Mesothelial cell of epicardium (in vitro differentiated cells): ENCODE measurements at regions not wholly inside any gene's neighbourhood (a gene's known extent, or its start where the extent isn't known, plus 50 kb on each side); places are given as distances from the start of the nearest gene placed in this dataset.

Source experiments
- DNase-seq, 2 experiments: peaks; one replicate each; pipeline ENCODE4 v3.0.0; 2021; ENCODE audit warnings: low spot score in 2 of 2; ENCODE audit not compliant: unreplicated experiment in 2 of 2
- H3K27ac Mint-ChIP-seq: 2 replicates; pipeline ENCODE4 v1.8.0; 2021; ENCODE audit warnings: mixed read lengths
- H3K27me3 Mint-ChIP-seq: 2 replicates; pipeline ENCODE4 v1.8.0; 2021; ENCODE audit warnings: low read depth, mixed read lengths
- H3K36me3 Mint-ChIP-seq: 2 replicates; pipeline ENCODE4 v1.8.0; 2021; ENCODE audit warnings: mixed read lengths
- H3K4me1 Mint-ChIP-seq: 2 replicates; pipeline ENCODE4 v1.8.0; 2021; ENCODE audit warnings: mixed read lengths
- H3K4me3 Mint-ChIP-seq: 2 replicates; pipeline ENCODE4 v1.8.0; 2021; ENCODE audit warnings: mild to moderate bottlenecking, moderate library complexity, mixed read lengths
- H3K9me3 Mint-ChIP-seq: 2 replicates; pipeline ENCODE4 v1.8.0; 2021; ENCODE audit warnings: mixed read lengths
- TF ChIP-seq, protein P1 (sequence below): fragments of 200-600 bp; sonication (generic); IDR thresholded peaks from one replicate; pipeline ENCODE4 v1.5.0; 2021; ENCODE audit warnings: antibody characterized with exemption; ENCODE audit not compliant: unreplicated experiment

DNA sequence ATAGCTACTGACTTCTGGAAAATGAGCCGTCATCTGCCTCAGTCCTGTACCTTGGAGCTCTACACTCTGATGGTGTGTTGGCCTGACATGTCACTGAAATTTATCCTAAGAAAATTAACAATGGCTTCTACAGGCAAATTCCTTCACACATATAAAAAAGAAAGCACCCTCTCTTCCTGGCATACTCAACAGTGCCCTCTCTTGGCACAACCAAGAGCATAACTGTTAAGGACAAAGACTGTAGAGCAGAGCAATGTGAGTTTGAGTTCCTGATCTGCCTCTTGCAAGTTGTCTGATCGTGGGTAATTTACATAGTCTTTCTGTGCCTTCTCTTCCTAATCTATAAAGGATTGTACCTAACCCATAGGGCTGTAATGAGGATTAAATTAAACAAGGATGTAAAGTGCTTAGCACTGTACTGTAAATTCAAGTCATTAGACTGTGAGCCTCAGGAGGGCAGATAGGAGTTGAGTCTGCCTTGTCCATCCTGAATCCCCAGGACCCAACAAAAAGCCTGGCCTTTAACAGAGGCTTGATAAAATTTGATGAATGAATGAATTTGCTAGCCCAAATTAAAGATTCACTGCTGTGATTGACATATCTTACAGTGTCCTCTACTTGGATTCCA lies 83.5 kb downstream of the SYF2 start:
- H3K36me3 Mint-ChIP-seq = no peaks in the 10 kb centered on the region
- peaks cover 10% of the 10 kb centered on the region for H3K27me3 Mint-ChIP-seq
- no peak overlapping the region for H3K4me3 Mint-ChIP-seq
- H3K9me3 Mint-ChIP-seq = peaks cover 20% of the 10 kb centered on the region
- TF ChIP-seq, protein P1, sequence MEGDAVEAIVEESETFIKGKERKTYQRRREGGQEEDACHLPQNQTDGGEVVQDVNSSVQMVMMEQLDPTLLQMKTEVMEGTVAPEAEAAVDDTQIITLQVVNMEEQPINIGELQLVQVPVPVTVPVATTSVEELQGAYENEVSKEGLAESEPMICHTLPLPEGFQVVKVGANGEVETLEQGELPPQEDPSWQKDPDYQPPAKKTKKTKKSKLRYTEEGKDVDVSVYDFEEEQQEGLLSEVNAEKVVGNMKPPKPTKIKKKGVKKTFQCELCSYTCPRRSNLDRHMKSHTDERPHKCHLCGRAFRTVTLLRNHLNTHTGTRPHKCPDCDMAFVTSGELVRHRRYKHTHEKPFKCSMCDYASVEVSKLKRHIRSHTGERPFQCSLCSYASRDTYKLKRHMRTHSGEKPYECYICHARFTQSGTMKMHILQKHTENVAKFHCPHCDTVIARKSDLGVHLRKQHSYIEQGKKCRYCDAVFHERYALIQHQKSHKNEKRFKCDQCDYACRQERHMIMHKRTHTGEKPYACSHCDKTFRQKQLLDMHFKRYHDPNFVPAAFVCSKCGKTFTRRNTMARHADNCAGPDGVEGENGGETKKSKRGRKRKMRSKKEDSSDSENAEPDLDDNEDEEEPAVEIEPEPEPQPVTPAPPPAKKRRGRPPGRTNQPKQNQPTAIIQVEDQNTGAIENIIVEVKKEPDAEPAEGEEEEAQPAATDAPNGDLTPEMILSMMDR = no peak
- H3K4me1 Mint-ChIP-seq = no peaks in the 10 kb centered on the region
- H3K27ac Mint-ChIP-seq = no peak overlapping the region
- DNase-seq = no peak

DNA sequence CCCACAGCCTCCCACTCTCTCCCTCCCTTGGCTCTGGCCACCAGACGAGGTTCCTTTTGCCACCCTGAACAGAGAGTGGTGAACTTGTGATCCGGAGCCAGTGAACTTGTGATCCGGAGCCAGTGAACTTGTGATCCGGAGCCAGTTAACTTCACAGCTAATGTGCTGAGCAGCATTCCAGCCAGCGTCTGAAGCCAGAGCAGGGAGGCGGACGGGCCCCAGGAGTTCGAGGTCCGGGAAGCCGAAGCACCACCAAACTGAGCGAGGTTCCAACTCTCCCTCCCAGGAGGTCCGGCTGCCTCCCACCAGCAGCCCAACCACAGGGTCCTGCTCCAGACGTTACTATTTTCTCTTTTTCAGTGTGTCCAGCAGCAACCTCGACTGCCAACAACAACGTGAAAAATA lies 85.8 kb downstream of the SYF2 start:
- H3K4me3 Mint-ChIP-seq = no peak overlapping the region
- H3K4me1 Mint-ChIP-seq = no peaks in the 10 kb centered on the region
- H3K27me3 Mint-ChIP-seq = peaks cover 5% of the 10 kb centered on the region
- peaks cover 20% of the 10 kb centered on the region for H3K9me3 Mint-ChIP-seq
- no peak overlapping the region for H3K27ac Mint-ChIP-seq
- no peak for DNase-seq
- H3K36me3 Mint-ChIP-seq = no peaks in the 10 kb centered on the region
- TF ChIP-seq, protein P1 = no peak

DNA sequence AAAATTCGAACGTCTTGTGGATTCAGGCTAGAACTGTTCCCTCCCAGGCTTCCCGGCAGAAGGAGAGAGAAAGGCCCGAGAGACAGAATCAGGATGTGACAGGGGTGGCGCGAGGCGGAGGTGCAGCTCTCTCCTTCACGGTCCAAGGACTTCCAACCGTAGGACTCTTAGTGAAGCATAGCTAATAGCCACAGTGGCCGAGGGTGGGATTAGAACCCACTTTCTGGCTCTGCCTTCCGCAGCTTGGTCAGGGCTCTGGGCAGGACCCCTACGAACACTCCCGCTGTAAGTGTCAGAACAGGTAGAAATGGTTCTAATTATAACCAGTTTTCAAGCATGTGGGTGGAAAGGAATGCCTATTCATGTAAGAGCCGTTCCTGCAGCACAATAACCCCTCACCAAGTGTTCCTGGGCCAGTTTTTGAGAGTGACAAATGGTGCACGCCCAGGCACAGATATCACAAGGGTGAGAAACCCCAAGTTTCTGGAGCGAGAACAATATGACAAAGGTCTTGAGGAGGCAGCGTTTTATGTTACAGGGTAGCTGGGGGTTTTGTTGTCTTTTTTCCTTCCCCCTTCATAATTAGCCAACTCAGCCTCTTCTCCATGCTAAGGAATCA lies 86.4 kb downstream of the SYF2 start:
- Mint-ChIP-seq H3K27ac (no peak overlapping the region), H3K4me1 (no peaks in the 10 kb centered on the region), H3K4me3 (no peak overlapping the region), H3K27me3 (peaks cover 3% of the 10 kb centered on the region), H3K36me3 (no peaks in the 10 kb centered on the region), H3K9me3 (peaks cover 15% of the 10 kb centered on the region)
- TF ChIP-seq, protein P1 = no peak
- no peak for DNase-seq

DNA sequence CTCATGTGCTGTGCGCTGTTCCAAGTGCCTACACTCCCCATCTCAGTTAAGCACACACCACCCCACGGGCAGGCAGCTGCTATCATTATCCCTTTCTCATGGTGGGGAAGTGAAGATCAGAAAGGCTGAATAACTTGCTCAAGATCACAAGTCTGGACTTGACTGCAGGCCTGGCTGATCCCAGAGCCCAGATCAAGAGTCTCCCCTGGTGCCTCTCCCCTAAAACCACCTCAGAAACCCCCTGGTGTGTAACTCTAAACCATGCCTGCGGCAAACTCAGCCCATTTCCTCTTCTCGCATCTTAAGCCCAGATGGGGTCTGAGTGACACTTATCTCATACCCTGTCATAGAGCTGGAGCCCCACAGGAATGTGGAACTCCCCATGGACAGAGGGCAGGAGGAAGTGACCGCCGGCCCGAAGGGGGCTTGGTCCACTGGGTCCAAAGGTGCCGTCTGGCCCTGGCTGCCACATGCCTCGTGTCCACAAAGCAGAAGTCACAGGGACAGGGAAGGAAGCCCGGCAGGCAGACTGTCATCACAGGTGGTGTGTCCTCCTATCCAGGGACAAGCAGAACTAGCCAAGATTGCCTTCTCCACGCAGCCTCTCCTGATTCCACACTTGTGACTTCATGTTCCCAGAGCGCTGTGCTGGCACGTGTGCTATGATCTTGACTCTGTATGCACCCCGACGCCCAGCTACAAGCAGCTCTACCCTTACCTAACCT lies 92.1 kb downstream of the SYF2 start:
- no peak overlapping the region for H3K27ac Mint-ChIP-seq
- no peak for DNase-seq
- TF ChIP-seq, protein P1 = no peak
- no peaks in the 10 kb centered on the region for H3K9me3 Mint-ChIP-seq
- H3K27me3 Mint-ChIP-seq = peaks cover 7% of the 10 kb centered on the region
- H3K4me3 Mint-ChIP-seq = no peak overlapping the region
- H3K4me1 Mint-ChIP-seq = peaks cover 5% of the 10 kb centered on the region
- no peaks in the 10 kb centered on the region for H3K36me3 Mint-ChIP-seq

DNA sequence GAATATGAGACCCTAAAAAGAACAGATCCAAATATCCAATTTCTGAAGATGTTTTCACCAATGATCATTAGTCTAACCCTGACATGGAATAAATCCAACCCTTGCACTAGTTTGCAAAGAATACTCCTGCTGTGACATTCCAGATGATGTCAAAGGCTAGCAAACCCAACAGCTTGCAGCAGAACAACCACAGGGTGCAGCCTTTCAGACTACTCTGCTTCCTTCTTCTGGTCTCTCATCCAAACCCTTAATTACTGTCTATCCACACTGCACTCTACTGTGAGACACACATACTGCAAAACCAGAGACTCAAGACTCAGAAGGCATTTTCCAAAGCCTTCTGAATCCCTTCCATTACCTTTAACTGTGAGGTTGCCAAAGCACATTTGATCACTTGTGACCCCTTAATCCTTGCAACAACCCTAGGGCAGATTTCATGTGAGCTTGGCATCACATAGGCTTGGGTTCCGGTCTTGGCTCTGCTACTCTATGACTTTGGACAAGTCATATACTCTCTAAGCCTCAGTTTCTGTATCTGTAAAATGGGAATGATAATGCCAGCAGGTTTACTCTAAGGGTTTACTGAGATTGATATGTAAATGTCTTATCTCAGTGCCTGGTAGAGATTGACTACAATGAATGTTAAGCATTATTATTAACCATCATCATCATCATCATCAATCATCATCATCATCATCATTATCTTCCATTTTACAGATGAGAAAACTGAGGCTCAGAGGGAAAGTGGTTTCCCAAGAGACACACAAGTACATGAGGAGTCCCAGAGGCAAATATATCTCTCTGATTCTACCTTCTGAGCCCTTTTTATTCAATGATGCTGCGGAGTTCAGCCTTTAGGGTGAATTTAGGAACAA lies 94.5 kb downstream of the SYF2 start:
- H3K4me3 Mint-ChIP-seq = no peak overlapping the region
- H3K27ac Mint-ChIP-seq = no peak overlapping the region
- no peaks in the 10 kb centered on the region for H3K9me3 Mint-ChIP-seq
- peaks cover 10% of the 10 kb centered on the region for H3K4me1 Mint-ChIP-seq
- H3K27me3 Mint-ChIP-seq = peaks cover 9% of the 10 kb centered on the region
- TF ChIP-seq, protein P1 = no peak
- DNase-seq = no peak
- no peaks in the 10 kb centered on the region for H3K36me3 Mint-ChIP-seq
